ENCODE measurements at regions not wholly inside any gene's neighbourhood (a gene's known extent, or its start where the extent isn't known, plus 50 kb on each side); places are given as distances from the start of the nearest gene placed in this dataset.

DNA sequence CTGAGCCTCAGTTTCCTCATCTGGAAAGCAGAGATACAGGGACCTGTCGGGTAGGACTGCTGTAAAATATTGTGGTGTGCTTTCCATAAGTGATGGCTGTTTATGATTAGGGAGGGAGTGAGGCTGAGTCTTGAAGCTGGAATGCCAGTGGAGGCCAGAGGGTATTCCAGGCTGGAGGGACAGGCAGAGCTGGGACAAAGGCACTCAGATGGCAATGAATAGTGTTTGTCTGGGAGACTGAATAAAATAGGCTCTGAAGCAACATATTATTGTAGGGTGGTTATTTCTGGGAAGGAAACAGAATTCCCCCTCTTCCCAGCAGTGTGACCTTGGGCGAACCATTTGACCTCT is 120.7 kb downstream of the INHBB start:
- H2BK5ac ChIP-seq (ENCODE audit: low read length): no peak overlapping the region
- H3K9me3 ChIP-seq (replicated peaks in 1 of 2; ENCODE audit: control insufficient read depth in 2 of 2, insufficient read depth in 1 of 2, low read depth in 1 of 2, low read length in 2 of 2): no peaks in the 10 kb centered on the region
- H3K14ac ChIP-seq (ENCODE audit: low read length): no peak overlapping the region
- H3K4me2 ChIP-seq (ENCODE audit: insufficient read depth, low read length, poor library complexity, severe bottlenecking): no peak overlapping the region
- WGBS, 2 donors (ENCODE audit: extremely low coverage in 2 of 2, insufficient read length in 2 of 2, insufficient replicate concordance in 1 of 2): no CpG with 5 or more reads among the region's 2 CpGs
- H3K23ac ChIP-seq (ENCODE audit: low read depth, low read length, poor library complexity): no peak overlapping the region
- H3K9ac ChIP-seq (ENCODE audit: low read depth, low read length, poor library complexity): no peak overlapping the region
- no peaks in the 10 kb centered on the region for H3K79me1 ChIP-seq (ENCODE audit: low read depth, low read length)
- H3K36me3 ChIP-seq (replicated peaks in 1 of 2; ENCODE audit: control insufficient read depth in 2 of 2, insufficient read depth in 2 of 2, low read length in 2 of 2): no peaks in the 10 kb centered on the region
- H3K4ac ChIP-seq (ENCODE audit: low read length): no peak overlapping the region
- no peak overlapping the region for H4K91ac ChIP-seq (ENCODE audit: low read depth, low read length, poor library complexity)
- H2BK120ac ChIP-seq (ENCODE audit: low read depth, low read length): no peak overlapping the region
- no peak overlapping the region for H3K4me3 ChIP-seq (ENCODE audit: low read length in 2 of 2)
- H4K8ac ChIP-seq (ENCODE audit: low read depth, low read length): no peak overlapping the region
- H3K18ac ChIP-seq (ENCODE audit: low read length): no peak overlapping the region
- peaks cover 11 to 13% of the 10 kb centered on the region in 2 donors for H3K4me1 ChIP-seq (ENCODE audit: control insufficient read depth in 2 of 2, insufficient read depth in 1 of 2, low read depth in 1 of 2, low read length in 2 of 2)
- DNase-seq (ENCODE audit: low spot score): no peak
- no peak overlapping the region for H2AFZ ChIP-seq (ENCODE audit: low read length)
- H3K27me3 ChIP-seq (ENCODE audit: control insufficient read depth in 3 of 3, insufficient read depth in 3 of 3, low read depth in 1 of 3, low read length in 3 of 3): peaks cover 0 to 96% (median 76%) of the 10 kb centered on the region in 3 experiments
- no peak overlapping the region for H3K27ac ChIP-seq (replicated peaks; ENCODE audit: low read length)
- H2AK5ac ChIP-seq (ENCODE audit: low read depth, low read length): no peak overlapping the region
- no peak overlapping the region for H2BK12ac ChIP-seq (ENCODE audit: low read length)
- H2BK15ac ChIP-seq (ENCODE audit: low read length): no peak overlapping the region

DNA sequence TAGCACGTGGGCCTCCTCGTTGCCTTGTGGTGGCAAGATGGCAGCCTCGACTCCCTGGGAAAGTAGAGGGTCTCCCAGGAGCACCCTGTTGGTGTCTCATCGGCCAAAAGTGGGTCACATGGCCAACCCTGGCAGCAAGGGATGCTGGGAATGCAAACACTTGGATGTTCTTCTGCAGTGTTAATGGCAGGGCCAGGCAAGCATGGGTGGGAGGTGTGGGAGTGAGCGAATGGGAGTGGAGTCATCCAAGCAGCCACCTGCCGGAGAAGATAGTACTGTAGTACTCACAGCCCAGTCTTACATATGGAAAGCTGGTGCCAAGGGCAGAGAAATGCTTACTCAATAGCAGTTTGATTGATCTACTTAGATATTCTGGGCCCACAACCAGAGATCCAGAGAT is 122.2 kb downstream of the INHBB start:
- peaks cover 0 to 2% of the 10 kb centered on the region in 2 donors for H3K36me3 ChIP-seq (replicated peaks in 1 of 2; ENCODE audit: control insufficient read depth in 2 of 2, insufficient read depth in 2 of 2, low read length in 2 of 2)
- no peak for DNase-seq (ENCODE audit: low spot score)
- WGBS, 2 donors (ENCODE audit: extremely low coverage in 2 of 2, insufficient read length in 2 of 2, insufficient replicate concordance in 1 of 2): no CpG with 5 or more reads among the region's 6 CpGs

GRCh38 chr2:120469426-120469825 is 123.5 kb downstream of the INHBB start:
- no peak overlapping the region for H3K4me3 ChIP-seq (ENCODE audit: low read length in 2 of 2)
- no peaks in the 10 kb centered on the region for H3K79me1 ChIP-seq (ENCODE audit: low read depth, low read length)
- no CpG with 5 or more reads among the region's 2 CpGs for WGBS, 2 donors (ENCODE audit: extremely low coverage in 2 of 2, insufficient read length in 2 of 2, insufficient replicate concordance in 1 of 2)
- H3K4me2 ChIP-seq (ENCODE audit: insufficient read depth, low read length, poor library complexity, severe bottlenecking): no peak overlapping the region
- no peak overlapping the region for H3K27ac ChIP-seq (replicated peaks; ENCODE audit: low read length)
- H3K27me3 ChIP-seq (ENCODE audit: control insufficient read depth in 3 of 3, insufficient read depth in 3 of 3, low read depth in 1 of 3, low read length in 3 of 3): peaks cover 0 to 84% (median 59%) of the 10 kb centered on the region in 3 experiments
- no peak overlapping the region for H2BK120ac ChIP-seq (ENCODE audit: low read depth, low read length)
- no peak overlapping the region for H2BK12ac ChIP-seq (ENCODE audit: low read length)
- H4K8ac ChIP-seq (ENCODE audit: low read depth, low read length): no peak overlapping the region
- H3K4me1 ChIP-seq (ENCODE audit: control insufficient read depth in 2 of 2, insufficient read depth in 1 of 2, low read depth in 1 of 2, low read length in 2 of 2): peaks cover 11 to 13% of the 10 kb centered on the region in 2 donors
- H4K91ac ChIP-seq (ENCODE audit: low read depth, low read length, poor library complexity): no peak overlapping the region
- H3K14ac ChIP-seq (ENCODE audit: low read length): no peak overlapping the region
- H2BK15ac ChIP-seq (ENCODE audit: low read length): no peak overlapping the region
- no peak for DNase-seq (ENCODE audit: low spot score)
- no peak overlapping the region for H2AFZ ChIP-seq (ENCODE audit: low read length)
- H2AK5ac ChIP-seq (ENCODE audit: low read depth, low read length): no peak overlapping the region
- peaks cover 0 to 2% of the 10 kb centered on the region in 2 donors for H3K9me3 ChIP-seq (replicated peaks in 1 of 2; ENCODE audit: control insufficient read depth in 2 of 2, insufficient read depth in 1 of 2, low read depth in 1 of 2, low read length in 2 of 2)
- H2BK5ac ChIP-seq (ENCODE audit: low read length): no peak overlapping the region
- no peak overlapping the region for H3K4ac ChIP-seq (ENCODE audit: low read length)
- H3K18ac ChIP-seq (ENCODE audit: low read length): no peak overlapping the region
- no peak overlapping the region for H3K23ac ChIP-seq (ENCODE audit: low read depth, low read length, poor library complexity)
- H3K36me3 ChIP-seq (replicated peaks in 1 of 2; ENCODE audit: control insufficient read depth in 2 of 2, insufficient read depth in 2 of 2, low read length in 2 of 2): peaks cover 0 to 2% of the 10 kb centered on the region in 2 donors
- no peak overlapping the region for H3K9ac ChIP-seq (ENCODE audit: low read depth, low read length, poor library complexity)

More for the DNA sequence above, 122.2 kb downstream of the INHBB start:
- no peak overlapping the region for H3K18ac ChIP-seq (ENCODE audit: low read length)
- H3K79me1 ChIP-seq (ENCODE audit: low read depth, low read length): no peaks in the 10 kb centered on the region
- H4K91ac ChIP-seq (ENCODE audit: low read depth, low read length, poor library complexity): peak overlapping the region; percentile 61
- no peak overlapping the region for H3K4me3 ChIP-seq (ENCODE audit: low read length in 2 of 2)
- no peak overlapping the region for H2BK120ac ChIP-seq (ENCODE audit: low read depth, low read length)
- H3K9me3 ChIP-seq (replicated peaks in 1 of 2; ENCODE audit: control insufficient read depth in 2 of 2, insufficient read depth in 1 of 2, low read depth in 1 of 2, low read length in 2 of 2): peaks cover 0 to 2% of the 10 kb centered on the region in 2 donors
- H2AK5ac ChIP-seq (ENCODE audit: low read depth, low read length): no peak overlapping the region
- peaks cover 11 to 13% of the 10 kb centered on the region in 2 donors for H3K4me1 ChIP-seq (ENCODE audit: control insufficient read depth in 2 of 2, insufficient read depth in 1 of 2, low read depth in 1 of 2, low read length in 2 of 2)
- H2BK15ac ChIP-seq (ENCODE audit: low read length): no peak overlapping the region
- H3K4ac ChIP-seq (ENCODE audit: low read length): no peak overlapping the region
- H3K9ac ChIP-seq (ENCODE audit: low read depth, low read length, poor library complexity): no peak overlapping the region
- H2AFZ ChIP-seq (ENCODE audit: low read length): no peak overlapping the region
- H3K4me2 ChIP-seq (ENCODE audit: insufficient read depth, low read length, poor library complexity, severe bottlenecking): no peak overlapping the region
- H3K23ac ChIP-seq (ENCODE audit: low read depth, low read length, poor library complexity): no peak overlapping the region
- H3K27me3 ChIP-seq (ENCODE audit: control insufficient read depth in 3 of 3, insufficient read depth in 3 of 3, low read depth in 1 of 3, low read length in 3 of 3): peaks cover 0 to 93% (median 72%) of the 10 kb centered on the region in 3 experiments
- no peak overlapping the region for H4K8ac ChIP-seq (ENCODE audit: low read depth, low read length)
- H3K27ac ChIP-seq (replicated peaks; ENCODE audit: low read length): no peak overlapping the region
- H2BK5ac ChIP-seq (ENCODE audit: low read length): no peak overlapping the region
- no peak overlapping the region for H3K14ac ChIP-seq (ENCODE audit: low read length)
- H2BK12ac ChIP-seq (ENCODE audit: low read length): no peak overlapping the region

GRCh38 chr2:120470041-120470965 is 124.4 kb downstream of the INHBB start:
- no peak overlapping the region for H3K4ac ChIP-seq (ENCODE audit: low read length)
- H4K8ac ChIP-seq (ENCODE audit: low read depth, low read length): no peak overlapping the region
- no peak overlapping the region for H2BK5ac ChIP-seq (ENCODE audit: low read length)
- no peak overlapping the region for H4K91ac ChIP-seq (ENCODE audit: low read depth, low read length, poor library complexity)
- H3K14ac ChIP-seq (ENCODE audit: low read length): no peak overlapping the region
- no peak overlapping the region for H3K4me3 ChIP-seq (ENCODE audit: low read length in 2 of 2)
- H2AK5ac ChIP-seq (ENCODE audit: low read depth, low read length): no peak overlapping the region
- H2AFZ ChIP-seq (ENCODE audit: low read length): no peak overlapping the region
- WGBS, 2 donors (ENCODE audit: extremely low coverage in 2 of 2, insufficient read length in 2 of 2, insufficient replicate concordance in 1 of 2): no CpG with 5 or more reads among the region's 14 CpGs
- no peak overlapping the region for H2BK12ac ChIP-seq (ENCODE audit: low read length)
- no peak overlapping the region for H2BK120ac ChIP-seq (ENCODE audit: low read depth, low read length)
- no peak overlapping the region for H3K4me2 ChIP-seq (ENCODE audit: insufficient read depth, low read length, poor library complexity, severe bottlenecking)
- no peak for DNase-seq (ENCODE audit: low spot score)
- no peak overlapping the region for H3K23ac ChIP-seq (ENCODE audit: low read depth, low read length, poor library complexity)
- no peak overlapping the region for H3K27ac ChIP-seq (replicated peaks; ENCODE audit: low read length)
- H3K9ac ChIP-seq (ENCODE audit: low read depth, low read length, poor library complexity): no peak overlapping the region
- H3K36me3 ChIP-seq (replicated peaks in 1 of 2; ENCODE audit: control insufficient read depth in 2 of 2, insufficient read depth in 2 of 2, low read length in 2 of 2): peaks cover 0 to 2% of the 10 kb centered on the region in 2 donors
- H2BK15ac ChIP-seq (ENCODE audit: low read length): no peak overlapping the region
- peaks cover 11 to 13% of the 10 kb centered on the region in 2 donors for H3K4me1 ChIP-seq (ENCODE audit: control insufficient read depth in 2 of 2, insufficient read depth in 1 of 2, low read depth in 1 of 2, low read length in 2 of 2)
- H3K79me1 ChIP-seq (ENCODE audit: low read depth, low read length): no peaks in the 10 kb centered on the region
- H3K9me3 ChIP-seq (replicated peaks in 1 of 2; ENCODE audit: control insufficient read depth in 2 of 2, insufficient read depth in 1 of 2, low read depth in 1 of 2, low read length in 2 of 2): peaks cover 0 to 2% of the 10 kb centered on the region in 2 donors
- peaks cover 0 to 75% (median 51%) of the 10 kb centered on the region in 3 experiments for H3K27me3 ChIP-seq (ENCODE audit: control insufficient read depth in 3 of 3, insufficient read depth in 3 of 3, low read depth in 1 of 3, low read length in 3 of 3)
- no peak overlapping the region for H3K18ac ChIP-seq (ENCODE audit: low read length)

All from neuronal stem cell (in vitro differentiated cells).